ENCODE measurements at regions not wholly inside any gene's neighbourhood (a gene's known extent, or its start where the extent isn't known, plus 50 kb on each side); places are given as distances from the start of the nearest gene placed in this dataset.

GRCh38 chr10:108275895-108276685 lies 1111.6 kb upstream of the SORCS1 start:
- DNase-seq: no peak

GRCh38 chr10:108260383-108260906 lies 1095.9 kb upstream of the SORCS1 start:
- DNase-seq: no peak

GRCh38 chr10:108254089-108254488 lies 1089.6 kb upstream of the SORCS1 start:
- no peak for DNase-seq

DNA sequence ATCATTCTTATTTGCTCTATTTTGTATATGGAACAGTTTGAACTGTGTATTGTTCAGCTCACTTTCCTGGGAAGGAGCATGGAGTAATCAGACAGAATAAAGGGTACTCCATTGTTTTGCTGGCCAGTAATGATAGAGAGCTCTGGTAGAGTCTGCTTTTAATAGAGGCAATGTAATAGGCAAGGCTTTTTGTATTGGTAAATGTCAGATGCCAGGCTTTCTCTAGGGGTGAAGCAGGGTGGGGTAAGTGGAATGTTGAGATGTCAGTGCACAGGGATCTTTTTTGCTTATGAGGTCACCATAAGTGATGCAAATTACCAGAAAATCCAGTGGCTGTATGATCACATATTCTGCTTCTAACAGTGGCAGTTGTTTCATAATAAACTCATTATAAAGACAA lies 1088.3 kb upstream of the SORCS1 start:
- no peak for DNase-seq

DNA sequence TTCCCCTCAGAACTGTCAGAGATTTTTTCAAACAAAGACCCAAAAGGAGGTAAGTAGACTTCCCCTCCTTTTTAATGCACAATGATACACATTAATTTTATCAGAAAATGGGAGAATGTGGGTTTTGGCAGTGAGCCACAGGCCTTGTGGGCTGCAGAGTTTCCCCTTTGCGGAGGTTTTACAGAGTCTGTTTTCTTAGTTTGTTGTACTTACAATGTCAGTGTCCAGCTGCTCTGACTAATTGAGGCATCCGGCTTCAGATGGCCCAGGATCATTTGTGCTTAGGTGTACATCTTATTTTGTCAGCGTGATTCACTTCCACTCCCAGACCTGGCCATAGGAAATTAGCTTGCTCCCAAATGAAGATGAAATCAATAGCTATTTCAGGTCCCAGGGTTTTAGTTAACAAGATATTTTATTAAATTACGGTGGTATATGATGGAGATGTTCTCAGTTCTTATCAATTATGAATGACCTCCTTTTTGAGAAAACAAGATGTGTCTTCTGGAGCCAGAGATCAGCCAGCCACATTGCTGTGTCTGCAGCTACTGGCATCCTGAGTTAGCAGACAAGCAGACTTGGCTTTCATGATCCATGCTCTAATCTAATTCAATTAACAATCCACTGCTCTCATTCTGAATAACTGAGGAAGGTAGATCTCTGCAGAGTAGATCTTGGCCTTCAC lies 1086.6 kb upstream of the SORCS1 start:
- DNase-seq: no peak

GRCh38 chr10:108249940-108250339 lies 1085.4 kb upstream of the SORCS1 start:
- DNase-seq: no peak

DNA sequence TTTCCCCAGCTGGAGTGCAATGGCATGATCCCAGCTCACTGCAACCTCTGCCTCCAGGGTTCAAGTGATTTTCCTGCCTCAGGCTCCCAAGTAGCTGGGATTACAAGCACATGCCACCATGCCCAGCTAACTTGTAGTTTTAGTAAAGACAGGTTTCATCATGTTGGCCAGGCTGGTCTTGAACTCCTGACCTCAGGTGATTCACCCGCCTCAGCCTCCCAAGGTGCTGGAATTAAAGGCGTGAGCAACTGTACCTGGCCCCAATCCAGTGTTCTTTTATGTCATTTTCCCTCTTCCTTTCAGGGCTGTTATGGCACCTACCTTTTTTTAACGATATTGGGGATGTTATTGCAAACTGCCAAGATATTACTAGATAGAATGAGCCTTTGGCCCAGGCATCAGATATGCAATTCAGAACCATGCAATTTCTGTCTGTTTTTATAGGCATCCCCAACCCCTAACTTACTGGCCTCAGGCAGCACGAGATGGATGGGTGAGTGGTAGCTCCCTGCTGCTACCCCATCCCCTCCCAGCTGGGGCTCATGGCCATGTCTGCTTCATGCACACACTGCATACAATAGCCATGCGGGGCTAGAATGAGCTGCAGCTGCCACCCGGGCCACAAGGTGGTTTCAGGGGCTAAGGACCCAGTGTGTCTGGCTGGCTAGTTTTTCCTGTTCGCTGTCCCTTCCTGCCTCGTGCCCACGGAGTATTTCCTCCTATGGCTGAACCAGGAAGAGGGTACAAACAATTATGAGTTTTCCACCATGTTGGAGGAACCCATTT lies 1080.1 kb upstream of the SORCS1 start:
- no peak for DNase-seq

GRCh38 chr10:108241166-108241565 lies 1076.7 kb upstream of the SORCS1 start:
- no peak for DNase-seq

DNA sequence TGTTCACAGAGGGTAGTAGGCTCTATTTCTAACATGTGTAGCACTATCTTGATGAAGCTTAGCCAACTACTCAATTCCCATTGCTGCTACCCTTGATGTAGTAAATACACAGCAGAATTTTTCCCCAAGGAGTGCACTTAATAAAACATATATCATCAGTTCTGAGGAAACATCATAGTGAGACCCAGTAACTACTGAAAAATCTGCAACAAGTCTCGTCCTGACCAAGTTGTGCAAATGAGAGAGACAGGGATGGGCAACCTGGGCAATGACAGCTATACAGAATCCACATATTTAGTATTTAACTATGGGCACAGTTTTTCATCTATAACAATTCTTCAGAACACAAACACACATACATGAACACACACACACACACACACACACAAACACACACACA lies 1073.8 kb upstream of the SORCS1 start:
- no peak for DNase-seq

- DNase-seq: no peak
Observed at GRCh38 chr10:108230478-108231170, 1066.1 kb upstream of the SORCS1 start.

DNA sequence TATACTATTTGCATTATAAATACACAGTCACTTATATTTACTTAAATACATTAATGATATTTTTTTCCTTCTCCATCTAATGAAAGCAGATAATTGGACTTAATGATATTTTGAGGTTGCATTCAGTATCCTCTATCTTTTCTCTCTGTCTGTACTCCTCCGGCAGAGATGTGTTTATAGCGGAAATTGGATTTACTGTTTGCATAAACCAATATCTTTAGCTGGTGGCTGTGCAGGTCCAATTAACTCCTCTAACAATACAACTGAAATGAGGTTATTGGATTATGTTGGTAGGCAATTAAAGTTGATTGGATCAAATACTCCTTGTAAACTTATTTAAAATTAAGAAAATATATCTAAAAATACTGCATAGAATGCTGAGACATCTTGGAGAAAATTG lies 1044.2 kb upstream of the SORCS1 start:
- DNase-seq: no peak

DNA sequence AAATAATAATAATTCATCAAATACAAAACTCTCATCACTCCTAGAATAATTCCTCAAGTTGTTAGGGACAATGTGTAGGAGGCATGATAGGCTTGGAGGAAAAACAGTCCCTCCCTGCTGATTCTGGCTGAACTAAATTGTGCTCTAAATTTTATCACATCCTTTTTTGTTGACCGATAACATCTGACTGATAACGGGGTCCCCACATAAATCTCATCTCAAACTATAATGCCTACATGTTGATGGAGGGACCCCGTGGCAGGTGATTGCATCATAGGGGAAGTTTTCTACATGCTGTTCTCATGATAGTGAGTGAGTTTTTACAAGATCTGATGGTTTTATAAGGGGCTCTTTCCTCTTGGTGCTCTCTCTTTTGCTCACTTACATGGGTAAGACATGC lies 1043.5 kb upstream of the SORCS1 start:
- DNase-seq: no peak

- DNase-seq: peak; percentile 4
Observed at GRCh38 chr10:108204528-108205305, 1040.2 kb upstream of the SORCS1 start.

- DNase-seq: no peak
Observed at GRCh38 chr10:108203905-108204527, 1039.5 kb upstream of the SORCS1 start.

DNA sequence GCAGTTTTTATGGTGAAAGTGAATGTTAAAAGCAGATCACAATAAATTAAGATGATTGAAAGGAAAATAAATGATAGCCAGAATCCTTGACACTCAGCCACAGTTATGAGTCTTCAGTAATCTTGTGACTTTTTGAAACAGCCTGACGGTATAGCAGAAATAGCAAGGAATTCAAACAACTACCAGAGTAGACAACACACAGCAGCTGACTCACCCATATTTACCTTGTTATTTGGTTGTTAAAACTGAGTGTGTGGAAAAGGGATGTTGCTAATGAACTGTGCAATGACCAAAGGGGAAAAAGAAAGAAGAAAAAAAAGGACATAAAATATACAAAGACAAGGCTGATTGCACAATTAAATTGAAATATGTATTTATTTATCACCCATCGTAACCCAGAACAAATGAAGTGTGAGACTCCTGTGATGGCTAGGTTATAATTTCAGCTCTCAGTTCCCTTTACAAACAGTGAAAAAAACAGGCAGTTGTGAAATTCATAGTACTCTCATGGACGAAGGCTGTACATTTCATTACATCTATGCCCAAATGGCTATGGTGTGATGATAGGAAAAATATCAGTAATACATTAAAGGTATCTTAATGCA lies 1023.0 kb upstream of the SORCS1 start:
- no peak for DNase-seq

DNA sequence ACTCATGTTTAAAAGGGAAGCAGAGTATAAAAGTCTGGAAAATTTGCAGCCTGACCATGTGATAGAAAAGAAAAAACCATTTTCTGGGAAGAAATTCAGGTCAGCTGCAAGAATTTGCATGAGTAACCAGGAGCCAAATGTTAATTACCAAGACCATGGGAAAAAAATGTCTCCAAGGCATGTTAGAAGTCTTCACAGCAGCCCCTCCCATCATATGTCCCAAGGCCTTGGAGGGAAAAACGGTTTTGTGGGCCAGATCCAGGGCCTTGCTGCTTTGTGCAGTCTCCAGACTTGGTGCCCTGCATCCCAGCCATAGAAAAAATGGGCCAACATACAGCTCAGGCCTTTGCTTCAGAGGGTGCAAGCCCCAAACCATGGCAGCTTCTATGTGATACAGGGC lies 1019.6 kb upstream of the SORCS1 start:
- DNase-seq: no peak

DNA sequence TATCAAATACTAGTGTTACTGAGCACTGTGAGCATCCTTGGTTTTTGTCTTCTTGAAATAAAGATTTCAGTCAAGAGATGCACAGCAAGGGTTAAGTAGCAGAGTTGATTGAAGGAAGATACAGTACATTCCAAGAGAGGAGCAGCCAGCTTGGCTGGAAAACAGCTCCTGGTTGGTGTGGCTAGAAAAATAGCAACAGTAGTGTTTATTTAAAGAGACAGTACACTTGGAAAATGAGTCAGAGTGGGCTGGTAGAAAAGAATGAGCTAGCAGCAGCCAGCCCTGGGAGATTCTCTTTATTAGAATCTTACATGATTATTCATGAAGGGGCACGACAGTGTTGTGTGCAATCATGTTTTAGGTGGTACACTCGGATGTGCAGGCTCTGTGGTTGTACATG lies 1016.4 kb upstream of the SORCS1 start:
- no peak for DNase-seq

DNA sequence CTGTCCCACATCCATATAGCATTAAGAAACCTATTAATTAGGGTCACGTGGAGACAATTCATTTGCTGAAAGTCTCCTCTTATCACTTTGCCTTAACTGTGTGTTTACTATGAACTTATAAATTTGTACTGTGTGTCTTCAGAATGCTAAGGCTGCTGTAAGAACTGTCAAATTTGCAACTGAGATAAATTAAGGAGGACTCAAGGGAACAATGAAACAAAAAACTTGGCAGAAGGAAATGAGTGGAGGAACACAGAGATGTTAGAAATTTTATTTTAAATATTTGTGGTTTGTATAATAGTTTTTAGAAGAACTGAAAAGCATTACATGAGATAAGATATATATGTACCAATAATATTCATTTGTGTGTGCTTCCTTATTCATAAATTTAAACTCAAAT lies 1005.3 kb upstream of the SORCS1 start:
- no peak for DNase-seq

DNA sequence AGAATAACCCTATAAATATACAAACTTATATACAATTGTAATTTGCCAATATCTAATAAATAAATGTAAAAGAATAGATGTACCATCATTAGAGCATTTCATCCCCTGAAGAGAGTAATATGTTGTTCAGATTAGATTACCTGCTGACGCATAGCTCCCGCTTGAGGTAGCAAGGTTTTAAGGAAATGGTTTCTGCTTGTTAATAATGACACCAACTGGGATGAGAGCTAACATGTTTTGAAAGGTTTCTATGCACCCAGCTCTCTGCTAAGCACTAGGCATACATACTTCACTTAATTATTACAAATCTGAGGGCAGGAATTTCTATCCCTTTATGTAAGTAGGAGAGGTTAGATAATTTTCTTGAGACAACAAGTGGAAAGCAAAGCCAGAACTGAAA lies 1003.3 kb upstream of the SORCS1 start:
- DNase-seq: no peak

DNA sequence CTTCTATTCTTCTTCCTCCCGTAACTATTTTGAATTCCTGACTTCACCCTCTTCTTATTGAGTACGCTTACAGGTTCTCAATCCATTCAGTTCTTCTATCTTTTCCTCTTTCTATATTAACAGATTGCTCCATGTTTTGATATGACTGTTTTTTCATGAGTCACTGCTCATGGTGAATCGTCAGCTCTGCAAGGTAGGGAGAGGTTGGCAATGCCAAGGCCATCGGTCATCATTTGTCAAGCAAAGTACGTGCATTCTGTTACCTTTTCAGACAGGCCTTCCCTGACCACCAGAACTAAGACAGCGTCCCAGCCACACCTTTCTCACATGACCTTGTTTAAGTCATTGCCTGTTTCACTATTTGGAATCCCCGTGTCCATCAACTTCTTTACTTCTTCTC lies 1001.9 kb upstream of the SORCS1 start:
- no peak for DNase-seq

DNA sequence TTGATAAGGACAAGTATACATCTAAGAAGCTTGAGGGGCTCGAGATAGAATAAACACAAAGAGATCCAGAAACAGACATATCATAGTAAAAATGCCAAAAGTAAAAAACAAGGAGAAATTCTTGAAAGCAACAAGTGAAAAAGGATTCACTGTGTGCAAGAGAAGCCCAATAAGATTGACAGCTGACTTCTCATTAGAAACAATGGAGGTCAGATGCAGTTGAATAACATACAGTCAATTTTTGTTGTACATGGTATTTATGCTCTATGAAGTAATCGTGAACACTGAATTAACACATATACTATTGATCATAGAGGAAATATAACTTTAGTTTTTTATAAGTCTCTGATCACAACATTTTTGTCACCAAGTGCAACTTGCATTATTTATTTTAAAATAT lies 982.8 kb upstream of the SORCS1 start:
- DNase-seq: no peak
